Calu3 (cell line): ENCODE measurements at regions not wholly inside any gene's neighbourhood (a gene's known extent, or its start where the extent isn't known, plus 50 kb on each side); places are given as distances from the start of the nearest gene placed in this dataset.

ENCODE experiments used
- BruUV-seq: library from RNA; stranded (reverse); fragments of 400-500 nt; replicated peaks from 2 replicates; lab custom pipeline; 2021; lab: Mats Ljungman, UMichigan
- CTCF ChIA-PET: fragments of 300-600 bp; sonication (Branson Sonifier 250); formaldehyde crosslinking; loops from one replicate; lab custom pipeline; 2022; ENCODE audit warnings: antibody characterized with exemption; lab: Charles Lee
- DNase-seq: peaks from one replicate; pipeline ENCODE4 v3.0.0; 2022
- H3K27ac Mint-ChIP-seq: one replicate; pipeline ENCODE4 v1.8.0; 2022; ENCODE audit warnings: mixed read lengths; ENCODE audit not compliant: unreplicated experiment
- H3K27me3 Mint-ChIP-seq: one replicate; pipeline ENCODE4 v1.8.0; 2022; ENCODE audit warnings: mixed read lengths; ENCODE audit not compliant: unreplicated experiment
- H3K36me3 Mint-ChIP-seq: one replicate; pipeline ENCODE4 v1.8.0; 2022; ENCODE audit warnings: mild to moderate bottlenecking, moderate library complexity, mixed read lengths; ENCODE audit not compliant: insufficient read depth, unreplicated experiment
- H3K4me1 Mint-ChIP-seq: one replicate; pipeline ENCODE4 v1.8.0; 2022; ENCODE audit warnings: mild to moderate bottlenecking, low read depth, mixed read lengths; ENCODE audit not compliant: unreplicated experiment
- H3K4me3 Mint-ChIP-seq: one replicate; pipeline ENCODE4 v1.8.0; 2022; ENCODE audit warnings: mild to moderate bottlenecking, low read depth, moderate library complexity, mixed read lengths; ENCODE audit not compliant: unreplicated experiment
- H3K9me3 Mint-ChIP-seq: one replicate; pipeline ENCODE4 v1.8.0; 2022; ENCODE audit warnings: low read depth, mixed read lengths; ENCODE audit not compliant: unreplicated experiment
- CTCF ChIP-seq: fragments of 200-600 bp; IDR thresholded peaks from one replicate; pipeline ENCODE4 v1.8.0; 2022; ENCODE audit warnings: antibody characterized with exemption; ENCODE audit not compliant: unreplicated experiment
- intact Hi-C: fragments of 100-400 bp; cut with micrococcal nuclease; formaldehyde crosslinking; loops from one replicate; pipeline ENCODE4 v1.10.0; 2022; ENCODE audit not compliant: unreplicated experiment

GRCh38 chr4:30264465-30264864 is 455.7 kb upstream of the PCDH7 start:
- no peak for DNase-seq
- intact Hi-C loops: no loop called here
- no peaks in the 10 kb centered on the region for H3K27me3 Mint-ChIP-seq
- H3K36me3 Mint-ChIP-seq: no peaks in the 10 kb centered on the region
- no peak overlapping the region for H3K4me3 Mint-ChIP-seq
- no peak overlapping the region for H3K27ac Mint-ChIP-seq
- TF ChIP-seq CTCF: no peak
- H3K4me1 Mint-ChIP-seq: no peaks in the 10 kb centered on the region
- CTCF ChIA-PET: no interaction called here
- no TSS peak for BruUV-seq
- H3K9me3 Mint-ChIP-seq: peaks cover under 1% of the 10 kb centered on the region

GRCh38 chr4:30265716-30266115 is 454.5 kb upstream of the PCDH7 start:
- no peak for DNase-seq
- intact Hi-C loops: no loop called here
- no peak for TF ChIP-seq CTCF

GRCh38 chr4:30268370-30268769 is 451.8 kb upstream of the PCDH7 start:
- Mint-ChIP-seq H3K27ac (no peak overlapping the region), H3K4me3 (no peak overlapping the region), H3K36me3 (no peaks in the 10 kb centered on the region), H3K27me3 (no peaks in the 10 kb centered on the region), H3K9me3 (peaks cover 7% of the 10 kb centered on the region), H3K4me1 (no peaks in the 10 kb centered on the region)
- no peak for TF ChIP-seq CTCF
- intact Hi-C loops: no loop called here
- no peak for DNase-seq
- CTCF ChIA-PET: no interaction called here
- no TSS peak for BruUV-seq

More at GRCh38 chr4:30265716-30266115, 454.5 kb upstream of the PCDH7 start:
- Mint-ChIP-seq H3K9me3 (peaks cover 7% of the 10 kb centered on the region), H3K27ac (no peak overlapping the region), H3K4me3 (no peak overlapping the region), H3K36me3 (no peaks in the 10 kb centered on the region), H3K27me3 (no peaks in the 10 kb centered on the region), H3K4me1 (no peaks in the 10 kb centered on the region)
- BruUV-seq: no TSS peak
- CTCF ChIA-PET: no interaction called here

GRCh38 chr4:30269850-30270249 is 450.3 kb upstream of the PCDH7 start:
- H3K4me1 Mint-ChIP-seq: no peaks in the 10 kb centered on the region
- H3K4me3 Mint-ChIP-seq: no peak overlapping the region
- peaks cover 7% of the 10 kb centered on the region for H3K9me3 Mint-ChIP-seq
- BruUV-seq: no TSS peak
- TF ChIP-seq CTCF: no peak
- no peak for DNase-seq
- no peaks in the 10 kb centered on the region for H3K27me3 Mint-ChIP-seq
- H3K36me3 Mint-ChIP-seq: no peaks in the 10 kb centered on the region
- intact Hi-C loops: no loop called here
- CTCF ChIA-PET: no interaction called here
- H3K27ac Mint-ChIP-seq: no peak overlapping the region
